DND-41 (cell line): ENCODE measurements at regions not wholly inside any gene's neighbourhood (a gene's known extent, or its start where the extent isn't known, plus 50 kb on each side); places are given as distances from the start of the nearest gene placed in this dataset.

Experiments
- ATAC-seq: fragments of 200-7000 bp; cut with Tn5 transposase; 3 replicates; pipeline ENCODE4 v1.9.1; 2021; ENCODE audit warnings: low read depth; ENCODE audit not compliant: insufficient read depth
- DNase-seq: peaks from one replicate; pipeline ENCODE4 v3.0.0-alpha.2; 2020
- H2AFZ ChIP-seq: 2 replicates; pipeline ENCODE4 v1.6.0; 2012; ENCODE audit warnings: low read depth, low read length
- H3K27ac ChIP-seq: 2 replicates; pipeline ENCODE4 v1.5.1; 2012; ENCODE audit warnings: low read length, inconsistent platforms
- H3K27me3 ChIP-seq: fragments of 200-600 bp; sonication (generic); 2 replicates; pipeline ENCODE4 v1.6.0; 2012; ENCODE audit warnings: low read length, mild to moderate bottlenecking, inconsistent platforms; ENCODE audit not compliant: insufficient read depth, poor library complexity
- H3K36me3 ChIP-seq: 2 replicates; pipeline ENCODE4 v1.5.1; 2012; ENCODE audit warnings: low read length, inconsistent platforms; ENCODE audit not compliant: insufficient read depth
- H3K4me1 ChIP-seq: 2 replicates; pipeline ENCODE4 v1.5.1; 2012; ENCODE audit warnings: mild to moderate bottlenecking, low read length; ENCODE audit not compliant: insufficient read depth
- H3K4me2 ChIP-seq: 2 replicates; pipeline ENCODE4 v1.6.0; 2012; ENCODE audit warnings: mild to moderate bottlenecking, moderate library complexity, low read length, inconsistent platforms; ENCODE audit not compliant: insufficient read depth
- H3K4me3 ChIP-seq, 2 experiments: fragments of 200-600 bp in 1 of 2; shearing (Covaris generic) in 1 of 2; 2 replicates each; pipeline ENCODE4 v1.5.1; 2012 to 2016; ENCODE audit warnings: inconsistent platforms in 2 of 2, low read length in 2 of 2, mild to moderate bottlenecking in 2 of 2, low read depth in 1 of 2, moderate library complexity in 1 of 2
- H3K79me2 ChIP-seq: 2 replicates; pipeline ENCODE4 v1.6.0; 2012; ENCODE audit warnings: low read length, inconsistent platforms; ENCODE audit not compliant: insufficient read depth
- H3K9ac ChIP-seq: 2 replicates; pipeline ENCODE4 v1.6.0; 2012; ENCODE audit warnings: low read depth, mild to moderate bottlenecking, inconsistent platforms, low read length, moderate library complexity
- H3K9me3 ChIP-seq: 2 replicates; pipeline ENCODE4 v1.5.1; 2012; ENCODE audit warnings: low read length, moderate library complexity, mild to moderate bottlenecking, inconsistent platforms; ENCODE audit not compliant: insufficient read depth, severe bottlenecking
- H4K20me1 ChIP-seq: 2 replicates; pipeline ENCODE4 v1.6.0; 2012; ENCODE audit warnings: low read length; ENCODE audit not compliant: insufficient read depth
- EZH2 ChIP-seq: IDR thresholded peaks from 3 replicates; pipeline ENCODE4 v1.6.1; 2012; ENCODE audit warnings: borderline replicate concordance, low read depth, mild to moderate bottlenecking, moderate library complexity, low read length, inconsistent platforms; ENCODE audit not compliant: severe bottlenecking
- TF ChIP-seq, protein P1 (sequence below): IDR thresholded peaks from 2 replicates; pipeline ENCODE4 v1.5.1; 2012; ENCODE audit warnings: borderline replicate concordance, low read length, moderate library complexity, mild to moderate bottlenecking; ENCODE audit not compliant: poor library complexity, severe bottlenecking; ENCODE audit errors: extremely low read depth

DNA sequence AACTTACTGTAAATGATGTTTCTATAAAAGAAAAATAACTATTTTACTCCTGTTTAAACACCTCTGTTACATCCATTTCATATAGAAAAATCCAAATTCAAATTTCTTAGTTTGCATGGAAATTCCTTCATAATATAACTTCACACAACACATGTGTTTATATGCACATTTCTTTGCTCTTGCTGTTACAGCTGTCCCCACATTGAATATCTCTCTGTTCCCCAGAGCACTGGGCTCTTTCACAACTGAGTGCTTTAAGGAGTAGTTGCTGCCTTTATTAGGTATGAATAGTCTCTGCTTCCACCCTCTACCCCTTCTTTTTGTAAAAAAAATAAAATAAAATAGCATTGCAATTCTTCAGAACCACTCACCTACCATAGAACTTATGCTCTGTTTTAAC is 287.0 kb downstream of the OLFM3 start:
- ATAC-seq (no peak), DNase-seq (no peak)
- no peak overlapping the region for H3K4me2 ChIP-seq
- H3K9ac ChIP-seq = no peak overlapping the region
- no peaks in the 10 kb centered on the region for H4K20me1 ChIP-seq
- TF ChIP-seq, protein P1, sequence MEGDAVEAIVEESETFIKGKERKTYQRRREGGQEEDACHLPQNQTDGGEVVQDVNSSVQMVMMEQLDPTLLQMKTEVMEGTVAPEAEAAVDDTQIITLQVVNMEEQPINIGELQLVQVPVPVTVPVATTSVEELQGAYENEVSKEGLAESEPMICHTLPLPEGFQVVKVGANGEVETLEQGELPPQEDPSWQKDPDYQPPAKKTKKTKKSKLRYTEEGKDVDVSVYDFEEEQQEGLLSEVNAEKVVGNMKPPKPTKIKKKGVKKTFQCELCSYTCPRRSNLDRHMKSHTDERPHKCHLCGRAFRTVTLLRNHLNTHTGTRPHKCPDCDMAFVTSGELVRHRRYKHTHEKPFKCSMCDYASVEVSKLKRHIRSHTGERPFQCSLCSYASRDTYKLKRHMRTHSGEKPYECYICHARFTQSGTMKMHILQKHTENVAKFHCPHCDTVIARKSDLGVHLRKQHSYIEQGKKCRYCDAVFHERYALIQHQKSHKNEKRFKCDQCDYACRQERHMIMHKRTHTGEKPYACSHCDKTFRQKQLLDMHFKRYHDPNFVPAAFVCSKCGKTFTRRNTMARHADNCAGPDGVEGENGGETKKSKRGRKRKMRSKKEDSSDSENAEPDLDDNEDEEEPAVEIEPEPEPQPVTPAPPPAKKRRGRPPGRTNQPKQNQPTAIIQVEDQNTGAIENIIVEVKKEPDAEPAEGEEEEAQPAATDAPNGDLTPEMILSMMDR = no peak
- TF ChIP-seq EZH2 = no peak
- no peaks in the 10 kb centered on the region for H3K4me1 ChIP-seq
- no peaks in the 10 kb centered on the region for H3K36me3 ChIP-seq
- no peaks in the 10 kb centered on the region for H3K79me2 ChIP-seq
- H2AFZ ChIP-seq = no peak overlapping the region
- no peak overlapping the region for H3K4me3 ChIP-seq
- H3K27me3 ChIP-seq = no peaks in the 10 kb centered on the region
- no peaks in the 10 kb centered on the region for H3K9me3 ChIP-seq
- H3K27ac ChIP-seq = no peak overlapping the region

DNA sequence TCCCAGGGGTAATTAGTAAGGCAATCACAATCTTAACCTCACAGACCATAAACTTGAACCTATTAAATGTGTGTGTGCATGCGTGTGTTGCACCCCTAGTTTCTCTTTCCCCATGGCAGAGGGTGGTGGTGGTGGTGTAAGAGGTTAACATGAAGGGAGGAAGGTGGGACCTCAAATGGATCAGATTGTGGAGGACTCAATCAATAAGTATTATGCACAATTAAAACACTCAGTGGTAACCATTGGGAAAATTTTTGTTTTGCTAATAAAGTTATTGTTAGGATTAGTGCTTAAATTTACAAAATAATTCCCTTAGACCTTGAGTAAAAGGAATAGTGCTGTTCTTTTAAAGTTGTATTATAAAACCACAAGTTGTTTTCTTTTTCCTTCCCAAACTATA is 283.0 kb downstream of the OLFM3 start:
- DNase-seq (no peak), ATAC-seq (no peak)
- Histone ChIP-seq H3K4me2 (no peak overlapping the region), H3K9ac (no peak overlapping the region), H2AFZ (no peak overlapping the region), H3K27me3 (no peaks in the 10 kb centered on the region), H4K20me1 (no peaks in the 10 kb centered on the region), H3K36me3 (no peaks in the 10 kb centered on the region), H3K4me3 (no peak overlapping the region), H3K4me1 (no peaks in the 10 kb centered on the region), H3K79me2 (no peaks in the 10 kb centered on the region), H3K9me3 (no peaks in the 10 kb centered on the region), H3K27ac (no peak overlapping the region)
- no peak for TF ChIP-seq EZH2
- TF ChIP-seq, protein P1 = no peak

DNA sequence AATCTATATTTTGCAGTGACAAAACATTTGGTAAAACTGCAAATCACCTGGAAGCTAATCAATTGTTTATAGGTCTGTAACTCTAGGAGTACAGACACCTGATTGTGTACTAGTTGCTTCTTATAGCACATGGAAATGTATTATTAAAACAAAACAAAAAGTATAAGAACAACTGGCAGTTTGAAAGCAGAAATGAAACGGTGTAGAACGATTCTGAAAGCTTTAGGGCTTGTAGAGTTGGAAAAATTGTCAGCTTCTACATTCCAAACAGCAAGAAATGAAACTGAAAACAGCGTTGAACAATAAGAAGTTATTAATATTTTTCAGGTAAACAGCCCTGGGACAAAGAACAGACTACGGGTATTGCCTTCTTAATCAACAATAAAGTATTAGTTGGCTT is 273.3 kb downstream of the OLFM3 start:
- Histone ChIP-seq H3K27me3 (no peaks in the 10 kb centered on the region), H3K79me2 (no peaks in the 10 kb centered on the region), H3K9me3 (no peaks in the 10 kb centered on the region), H3K27ac (no peak overlapping the region), H3K4me3 (no peak overlapping the region), H2AFZ (no peak overlapping the region), H3K4me1 (no peaks in the 10 kb centered on the region), H3K9ac (no peak overlapping the region), H3K4me2 (no peak overlapping the region), H4K20me1 (no peaks in the 10 kb centered on the region), H3K36me3 (no peaks in the 10 kb centered on the region)
- no peak for TF ChIP-seq EZH2
- TF ChIP-seq, protein P1 = no peak
- ATAC-seq (no peak), DNase-seq (no peak)

DNA sequence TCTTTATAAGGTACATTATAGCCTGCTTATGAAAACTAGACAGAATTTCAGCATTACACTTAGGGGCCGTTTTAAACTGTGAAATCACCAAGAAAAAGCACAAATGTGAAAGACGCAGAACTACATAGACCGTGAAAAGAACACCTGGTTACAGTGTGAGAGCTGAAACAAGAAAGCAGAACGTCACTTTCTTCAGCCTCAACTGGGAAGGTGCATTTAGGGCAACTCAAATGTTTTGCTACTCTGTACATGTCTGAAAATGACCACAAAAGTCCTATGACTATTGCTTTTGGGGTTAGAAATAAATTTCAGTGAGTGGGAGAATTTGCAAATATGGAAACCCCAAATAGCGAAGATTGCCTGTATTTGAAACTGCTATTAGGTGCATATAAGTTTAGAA is 268.7 kb downstream of the OLFM3 start:
- H3K27me3 ChIP-seq = no peaks in the 10 kb centered on the region
- no peak for TF ChIP-seq EZH2
- TF ChIP-seq, protein P1 = no peak
- H2AFZ ChIP-seq = no peak overlapping the region
- H3K27ac ChIP-seq = no peak overlapping the region
- no peaks in the 10 kb centered on the region for H3K9me3 ChIP-seq
- H3K79me2 ChIP-seq = no peaks in the 10 kb centered on the region
- peaks cover 8% of the 10 kb centered on the region for H3K4me1 ChIP-seq
- no peak overlapping the region for H3K4me3 ChIP-seq
- ATAC-seq = no peak
- no peak overlapping the region for H3K9ac ChIP-seq
- DNase-seq = no peak
- no peak overlapping the region for H3K4me2 ChIP-seq
- no peaks in the 10 kb centered on the region for H4K20me1 ChIP-seq
- no peaks in the 10 kb centered on the region for H3K36me3 ChIP-seq
